Astrocyte (in vitro differentiated cells and primary cell): ENCODE measurements at regions not wholly inside any gene's neighbourhood (a gene's known extent, or its start where the extent isn't known, plus 50 kb on each side); places are given as distances from the start of the nearest gene placed in this dataset.

Experiments
- DNase-seq: peaks from one replicate; pipeline ENCODE4 v3.0.0-alpha.2; 2010; ENCODE audit warnings: low read depth
- FAIRE-seq: peaks from 2 replicates; lab custom pipeline; 2011; peaks lifted over from hg19 to GRCh38; lab: Jason Lieb, UNC
- H2AFZ ChIP-seq: 2 replicates; pipeline ENCODE4 v1.6.0; 2012; ENCODE audit warnings: low read depth, low read length, inconsistent platforms
- H3K27ac ChIP-seq: 2 replicates; pipeline ENCODE4 v1.5.1; 2011; ENCODE audit warnings: low read depth, low read length, inconsistent platforms
- H3K27me3 ChIP-seq: 2 replicates; pipeline ENCODE4 v1.6.0; 2011; ENCODE audit warnings: low read length, inconsistent platforms; ENCODE audit not compliant: insufficient read depth
- H3K36me3 ChIP-seq: 2 replicates; pipeline ENCODE4 v1.5.1; 2011; ENCODE audit warnings: low read length, inconsistent platforms; ENCODE audit not compliant: insufficient read depth
- H3K4me1 ChIP-seq: 2 replicates; pipeline ENCODE4 v1.5.1; 2011; ENCODE audit warnings: low read length, inconsistent platforms; ENCODE audit not compliant: insufficient read depth
- H3K4me2 ChIP-seq: 2 replicates; pipeline ENCODE4 v1.6.0; 2012; ENCODE audit warnings: low read length, inconsistent platforms
- H3K4me3 ChIP-seq: 2 replicates; pipeline ENCODE4 v1.5.1; 2011; ENCODE audit warnings: low read depth, mild to moderate bottlenecking, low read length, inconsistent platforms; ENCODE audit not compliant: insufficient read depth
- H3K79me2 ChIP-seq: 2 replicates; pipeline ENCODE4 v1.6.0; 2012; ENCODE audit warnings: mild to moderate bottlenecking, low read length, inconsistent platforms; ENCODE audit not compliant: insufficient read depth
- H3K9ac ChIP-seq: 2 replicates; pipeline ENCODE4 v1.6.0; 2012; ENCODE audit warnings: mild to moderate bottlenecking, low read length, inconsistent platforms
- H3K9me3 ChIP-seq: 2 replicates; pipeline ENCODE4 v1.5.1; 2012; ENCODE audit warnings: low read depth, mild to moderate bottlenecking, low read length, inconsistent platforms; ENCODE audit not compliant: insufficient read depth
- H4K20me1 ChIP-seq: 2 replicates; pipeline ENCODE4 v1.6.0; 2012; ENCODE audit warnings: low read length, inconsistent platforms; ENCODE audit not compliant: insufficient read depth
- H3K27ac Mint-ChIP-seq: one replicate; pipeline ENCODE4 v1.8.0; 2021; ENCODE audit warnings: mild to moderate bottlenecking, mixed read lengths; ENCODE audit not compliant: unreplicated experiment
- H3K27me3 Mint-ChIP-seq: one replicate; pipeline ENCODE4 v1.8.0; 2021; ENCODE audit warnings: low read depth, mixed read lengths; ENCODE audit not compliant: unreplicated experiment
- H3K36me3 Mint-ChIP-seq: one replicate; pipeline ENCODE4 v1.8.0; 2021; ENCODE audit warnings: low read depth, mixed read lengths; ENCODE audit not compliant: unreplicated experiment
- H3K4me1 Mint-ChIP-seq: one replicate; pipeline ENCODE4 v1.8.0; 2021; ENCODE audit warnings: low read depth, mixed read lengths; ENCODE audit not compliant: unreplicated experiment
- H3K4me3 Mint-ChIP-seq: one replicate; pipeline ENCODE4 v1.8.0; 2021; ENCODE audit warnings: mild to moderate bottlenecking, moderate library complexity, mixed read lengths; ENCODE audit not compliant: unreplicated experiment
- H3K9me3 Mint-ChIP-seq: one replicate; pipeline ENCODE4 v1.8.0; 2021; ENCODE audit warnings: mild to moderate bottlenecking, mixed read lengths; ENCODE audit not compliant: unreplicated experiment
- CTCF ChIP-seq: IDR thresholded peaks from 2 replicates; pipeline ENCODE4 v1.5.1; 2011; ENCODE audit warnings: low read depth, mild to moderate bottlenecking, inconsistent platforms, low read length, moderate library complexity; ENCODE audit not compliant: insufficient read depth
- EZH2 ChIP-seq: IDR thresholded peaks from 2 replicates; pipeline ENCODE4 v1.6.1; 2012; ENCODE audit warnings: mild to moderate bottlenecking, low read length, inconsistent platforms; ENCODE audit not compliant: insufficient read depth

- no peaks in the 10 kb centered on the region for H3K27me3 Mint-ChIP-seq
- no peaks in the 10 kb centered on the region for H3K9me3 ChIP-seq
- no peaks in the 10 kb centered on the region for H3K4me1 Mint-ChIP-seq
- no peak overlapping the region for H3K4me3 ChIP-seq
- H3K36me3 ChIP-seq, result no peaks in the 10 kb centered on the region
- no peak for TF ChIP-seq CTCF
- TF ChIP-seq EZH2, result no peak
- no peak overlapping the region for H2AFZ ChIP-seq
- no peak overlapping the region for H3K27ac ChIP-seq
- H3K4me1 ChIP-seq, result no peaks in the 10 kb centered on the region
- no peak overlapping the region for H3K4me2 ChIP-seq
- no peak overlapping the region for H3K9ac ChIP-seq
- H3K79me2 ChIP-seq, result no peaks in the 10 kb centered on the region
- no peaks in the 10 kb centered on the region for H4K20me1 ChIP-seq
- no peak overlapping the region for H3K27ac Mint-ChIP-seq
- H3K4me3 Mint-ChIP-seq, result no peak overlapping the region
- no peak for FAIRE-seq
- no peaks in the 10 kb centered on the region for H3K36me3 Mint-ChIP-seq
- H3K27me3 ChIP-seq, result no peaks in the 10 kb centered on the region
- no peaks in the 10 kb centered on the region for H3K9me3 Mint-ChIP-seq
- DNase-seq, result no peak
Observed at GRCh38 chr13:89803839-89804238, 1543.6 kb upstream of the MIR17HG start.

GRCh38 chr13:89806594-89806993, 1540.9 kb upstream of the MIR17HG start:
- Histone ChIP-seq H3K4me2 (no peak overlapping the region), H2AFZ (no peak overlapping the region), H3K4me3 (no peak overlapping the region), H4K20me1 (no peaks in the 10 kb centered on the region), H3K9ac (no peak overlapping the region), H3K36me3 (no peaks in the 10 kb centered on the region), H3K27ac (no peak overlapping the region), H3K4me1 (no peaks in the 10 kb centered on the region), H3K27me3 (no peaks in the 10 kb centered on the region), H3K79me2 (no peaks in the 10 kb centered on the region), H3K9me3 (no peaks in the 10 kb centered on the region)
- Mint-ChIP-seq H3K36me3 (no peaks in the 10 kb centered on the region), H3K27me3 (no peaks in the 10 kb centered on the region), H3K27ac (no peak overlapping the region), H3K4me3 (no peak overlapping the region), H3K4me1 (no peaks in the 10 kb centered on the region), H3K9me3 (no peaks in the 10 kb centered on the region)
- TF ChIP-seq EZH2, result no peak
- FAIRE-seq (no peak), DNase-seq (no peak)

GRCh38 chr13:89812856-89813255, 1534.6 kb upstream of the MIR17HG start:
- Mint-ChIP-seq H3K36me3 (no peaks in the 10 kb centered on the region), H3K9me3 (peaks cover 5% of the 10 kb centered on the region), H3K27me3 (no peaks in the 10 kb centered on the region), H3K4me1 (no peaks in the 10 kb centered on the region), H3K27ac (no peak overlapping the region), H3K4me3 (no peak overlapping the region)
- no peaks in the 10 kb centered on the region for H3K27me3 ChIP-seq
- H3K4me1 ChIP-seq, result no peaks in the 10 kb centered on the region
- FAIRE-seq, result no peak
- H3K4me3 ChIP-seq, result no peak overlapping the region
- no peaks in the 10 kb centered on the region for H3K79me2 ChIP-seq
- no peaks in the 10 kb centered on the region for H4K20me1 ChIP-seq
- no peak overlapping the region for H2AFZ ChIP-seq
- DNase-seq, result no peak
- no peak overlapping the region for H3K4me2 ChIP-seq
- TF ChIP-seq EZH2, result no peak
- TF ChIP-seq CTCF, result no peak
- H3K9ac ChIP-seq, result no peak overlapping the region
- H3K36me3 ChIP-seq, result no peaks in the 10 kb centered on the region
- no peaks in the 10 kb centered on the region for H3K9me3 ChIP-seq
- H3K27ac ChIP-seq, result no peak overlapping the region
